ENCODE measurements at regions not wholly inside any gene's neighbourhood (a gene's known extent, or its start where the extent isn't known, plus 50 kb on each side); places are given as distances from the start of the nearest gene placed in this dataset.

DNA sequence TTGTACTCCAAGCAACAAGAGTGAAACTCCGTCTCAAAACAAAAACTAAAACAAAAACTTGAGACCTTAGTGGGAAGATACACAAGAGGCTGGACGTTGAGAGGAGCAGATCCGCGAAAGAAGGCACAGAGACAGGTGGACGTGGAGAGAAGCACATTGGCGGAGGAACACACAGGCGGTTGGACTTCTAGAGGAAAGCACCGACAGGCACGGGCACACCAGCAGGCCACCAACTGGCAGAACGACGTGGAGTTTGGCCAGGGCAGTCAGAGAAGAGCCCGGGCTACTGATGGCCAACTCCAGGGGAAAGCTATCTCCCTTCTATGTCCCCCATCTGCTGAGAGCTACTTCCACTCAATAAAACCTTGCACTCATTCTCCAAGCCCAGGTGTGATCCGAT lies 482.7 kb downstream of the GABRG2 start:
- Histone ChIP-seq H2AFZ (ENCODE audit: low read length) (no peak overlapping the region), H3K27ac (ENCODE audit: low read depth, low read length, poor library complexity, severe bottlenecking) (no peak overlapping the region), H3K9me3 (ENCODE audit: low read length) (no peaks in the 10 kb centered on the region), H3K9ac (ENCODE audit: low read length) (no peak overlapping the region), H3K4me2 (ENCODE audit: low read length) (no peak overlapping the region), H3K4me1 (ENCODE audit: insufficient read depth, low read length, severe bottlenecking) (no peaks in the 10 kb centered on the region), H3K27me3 (ENCODE audit: insufficient read depth, low read length) (no peaks in the 10 kb centered on the region), H3K79me2 (ENCODE audit: insufficient read depth, low read length) (no peaks in the 10 kb centered on the region), H4K20me1 (ENCODE audit: insufficient read depth, low read length) (no peaks in the 10 kb centered on the region), H3K9me2 (ENCODE audit: low read depth, low read length) (no peaks in the 10 kb centered on the region), H3K4me3 (ENCODE audit: low read depth, low read length, poor library complexity, severe bottlenecking) (no peak overlapping the region), H3F3A (ENCODE audit: insufficient read depth, low read length) (no peaks in the 10 kb centered on the region), H3K36me3 (ENCODE audit: insufficient read depth, low read length) (no peaks in the 10 kb centered on the region)
- TF ChIP-seq EZH2 (IDR thresholded peaks at IDR 0.05; ENCODE audit: borderline replicate concordance, low read length): no peak

DNA sequence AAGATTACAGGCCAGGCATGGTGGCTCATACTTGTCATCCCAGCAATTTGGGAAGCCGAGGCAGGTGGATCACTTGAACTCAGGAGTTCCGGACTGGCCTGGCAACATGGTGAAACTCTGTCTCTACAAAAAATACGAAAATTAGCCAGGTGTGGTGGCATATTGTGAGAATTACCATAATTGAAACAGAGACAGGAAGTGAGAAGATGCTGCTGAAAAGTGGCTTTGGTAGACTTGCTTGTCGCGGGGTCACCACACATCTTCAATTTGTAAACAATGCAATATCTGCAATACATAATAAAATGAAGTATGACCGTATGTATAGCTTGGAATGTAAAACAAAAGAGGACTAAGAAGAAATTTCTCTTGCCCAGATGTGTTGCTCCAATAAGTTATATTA lies 490.5 kb downstream of the GABRG2 start:
- H3K4me3 ChIP-seq (ENCODE audit: low read depth, low read length, poor library complexity, severe bottlenecking): no peak overlapping the region
- no peak overlapping the region for H3K4me2 ChIP-seq (ENCODE audit: low read length)
- no peaks in the 10 kb centered on the region for H3K9me2 ChIP-seq (ENCODE audit: low read depth, low read length)
- H3K27ac ChIP-seq (ENCODE audit: low read depth, low read length, poor library complexity, severe bottlenecking): no peak overlapping the region
- no peaks in the 10 kb centered on the region for H3F3A ChIP-seq (ENCODE audit: insufficient read depth, low read length)
- no peaks in the 10 kb centered on the region for H3K27me3 ChIP-seq (ENCODE audit: insufficient read depth, low read length)
- H3K36me3 ChIP-seq (ENCODE audit: insufficient read depth, low read length): no peaks in the 10 kb centered on the region
- H4K20me1 ChIP-seq (ENCODE audit: insufficient read depth, low read length): no peaks in the 10 kb centered on the region
- no peak overlapping the region for H2AFZ ChIP-seq (ENCODE audit: low read length)
- H3K79me2 ChIP-seq (ENCODE audit: insufficient read depth, low read length): no peaks in the 10 kb centered on the region
- TF ChIP-seq, protein P1, sequence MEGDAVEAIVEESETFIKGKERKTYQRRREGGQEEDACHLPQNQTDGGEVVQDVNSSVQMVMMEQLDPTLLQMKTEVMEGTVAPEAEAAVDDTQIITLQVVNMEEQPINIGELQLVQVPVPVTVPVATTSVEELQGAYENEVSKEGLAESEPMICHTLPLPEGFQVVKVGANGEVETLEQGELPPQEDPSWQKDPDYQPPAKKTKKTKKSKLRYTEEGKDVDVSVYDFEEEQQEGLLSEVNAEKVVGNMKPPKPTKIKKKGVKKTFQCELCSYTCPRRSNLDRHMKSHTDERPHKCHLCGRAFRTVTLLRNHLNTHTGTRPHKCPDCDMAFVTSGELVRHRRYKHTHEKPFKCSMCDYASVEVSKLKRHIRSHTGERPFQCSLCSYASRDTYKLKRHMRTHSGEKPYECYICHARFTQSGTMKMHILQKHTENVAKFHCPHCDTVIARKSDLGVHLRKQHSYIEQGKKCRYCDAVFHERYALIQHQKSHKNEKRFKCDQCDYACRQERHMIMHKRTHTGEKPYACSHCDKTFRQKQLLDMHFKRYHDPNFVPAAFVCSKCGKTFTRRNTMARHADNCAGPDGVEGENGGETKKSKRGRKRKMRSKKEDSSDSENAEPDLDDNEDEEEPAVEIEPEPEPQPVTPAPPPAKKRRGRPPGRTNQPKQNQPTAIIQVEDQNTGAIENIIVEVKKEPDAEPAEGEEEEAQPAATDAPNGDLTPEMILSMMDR (IDR thresholded peaks at IDR 0.05; ENCODE audit: low read length): no peak
- TF ChIP-seq EZH2 (IDR thresholded peaks at IDR 0.05; ENCODE audit: borderline replicate concordance, low read length): no peak
- H3K9ac ChIP-seq (ENCODE audit: low read length): no peak overlapping the region
- H3K9me3 ChIP-seq (ENCODE audit: low read length): no peaks in the 10 kb centered on the region
- no peaks in the 10 kb centered on the region for H3K4me1 ChIP-seq (ENCODE audit: insufficient read depth, low read length, severe bottlenecking)

DNA sequence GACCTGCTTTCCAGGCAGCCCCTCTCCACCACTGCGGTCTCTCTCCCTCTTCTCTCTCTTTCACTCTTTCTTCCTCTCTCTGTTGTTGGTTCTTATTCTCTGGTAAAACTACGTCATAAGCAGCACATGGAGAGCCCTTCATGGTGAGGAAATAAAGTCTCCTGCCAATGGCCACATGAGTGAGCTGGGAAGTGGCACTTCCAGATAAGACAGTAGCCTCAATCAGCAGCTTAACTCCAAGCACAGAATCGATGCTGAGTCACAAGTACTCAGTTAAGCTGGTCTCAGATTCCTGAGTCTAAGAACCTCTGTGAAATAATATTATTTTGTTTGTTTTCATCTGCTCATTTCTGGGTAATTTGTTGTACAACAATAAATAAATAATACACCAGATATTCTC lies 500.1 kb downstream of the GABRG2 start:
- no peak overlapping the region for H3K4me2 ChIP-seq (ENCODE audit: low read length)
- no peaks in the 10 kb centered on the region for H3K4me1 ChIP-seq (ENCODE audit: insufficient read depth, low read length, severe bottlenecking)
- no peak for TF ChIP-seq EZH2 (IDR thresholded peaks at IDR 0.05; ENCODE audit: borderline replicate concordance, low read length)
- TF ChIP-seq, protein P1 (IDR thresholded peaks at IDR 0.05; ENCODE audit: low read length): no peak
- H3K36me3 ChIP-seq (ENCODE audit: insufficient read depth, low read length): no peaks in the 10 kb centered on the region
- no peak overlapping the region for H3K9ac ChIP-seq (ENCODE audit: low read length)
- H3K9me3 ChIP-seq (ENCODE audit: low read length): no peaks in the 10 kb centered on the region
- H3K9me2 ChIP-seq (ENCODE audit: low read depth, low read length): no peaks in the 10 kb centered on the region
- no peaks in the 10 kb centered on the region for H4K20me1 ChIP-seq (ENCODE audit: insufficient read depth, low read length)
- no peaks in the 10 kb centered on the region for H3K79me2 ChIP-seq (ENCODE audit: insufficient read depth, low read length)
- H3F3A ChIP-seq (ENCODE audit: insufficient read depth, low read length): no peaks in the 10 kb centered on the region
- H3K4me3 ChIP-seq (ENCODE audit: low read depth, low read length, poor library complexity, severe bottlenecking): no peak overlapping the region
- H3K27ac ChIP-seq (ENCODE audit: low read depth, low read length, poor library complexity, severe bottlenecking): no peak overlapping the region
- no peak overlapping the region for H2AFZ ChIP-seq (ENCODE audit: low read length)
- H3K27me3 ChIP-seq (ENCODE audit: insufficient read depth, low read length): no peaks in the 10 kb centered on the region

DNA sequence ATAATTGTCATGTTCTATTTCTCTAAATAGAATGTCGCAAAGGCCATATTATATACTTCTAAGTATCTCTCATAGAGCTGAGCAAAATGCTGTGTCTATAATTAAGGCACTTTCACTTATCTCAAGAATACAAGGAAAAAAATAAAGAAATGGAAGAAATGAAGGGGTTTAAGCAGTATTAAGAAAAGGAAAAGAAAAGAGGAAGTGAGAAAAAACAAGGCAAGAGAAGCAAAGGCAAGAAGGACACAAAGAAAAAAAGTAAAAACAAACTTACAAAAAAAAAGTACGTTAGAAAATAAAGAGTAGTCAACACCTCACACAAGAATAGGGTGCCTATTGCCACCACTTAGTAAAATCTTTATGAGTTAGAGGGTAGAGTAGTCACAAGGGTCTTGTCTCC lies 506.2 kb downstream of the GABRG2 start:
- Histone ChIP-seq H3K27me3 (ENCODE audit: insufficient read depth, low read length) (no peaks in the 10 kb centered on the region), H2AFZ (ENCODE audit: low read length) (no peak overlapping the region), H3K9ac (ENCODE audit: low read length) (no peak overlapping the region), H3F3A (ENCODE audit: insufficient read depth, low read length) (no peaks in the 10 kb centered on the region), H3K79me2 (ENCODE audit: insufficient read depth, low read length) (no peaks in the 10 kb centered on the region), H3K4me3 (ENCODE audit: low read depth, low read length, poor library complexity, severe bottlenecking) (no peak overlapping the region), H3K27ac (ENCODE audit: low read depth, low read length, poor library complexity, severe bottlenecking) (no peak overlapping the region), H3K4me2 (ENCODE audit: low read length) (no peak overlapping the region), H4K20me1 (ENCODE audit: insufficient read depth, low read length) (no peaks in the 10 kb centered on the region), H3K36me3 (ENCODE audit: insufficient read depth, low read length) (no peaks in the 10 kb centered on the region), H3K9me2 (ENCODE audit: low read depth, low read length) (no peaks in the 10 kb centered on the region), H3K4me1 (ENCODE audit: insufficient read depth, low read length, severe bottlenecking) (peaks cover 3% of the 10 kb centered on the region), H3K9me3 (ENCODE audit: low read length) (no peaks in the 10 kb centered on the region)
- no peak for TF ChIP-seq EZH2 (IDR thresholded peaks at IDR 0.05; ENCODE audit: borderline replicate concordance, low read length)
- TF ChIP-seq, protein P1 (IDR thresholded peaks at IDR 0.05; ENCODE audit: low read length): no peak

All from OCI-LY1 (cell line).